ENCODE measurements at regions not wholly inside any gene's neighbourhood (a gene's known extent, or its start where the extent isn't known, plus 50 kb on each side); places are given as distances from the start of the nearest gene placed in this dataset.

GRCh38 chr14:100445436-100446088, 122.4 kb downstream of the SLC25A47 start:
- no peak overlapping the region for H3K4me3 ChIP-seq (ENCODE audit: low read depth, low read length)
- H3K4me1 ChIP-seq (ENCODE audit: control insufficient read depth, insufficient read depth, low read length): peaks cover 22% of the 10 kb centered on the region
- H3K27me3 ChIP-seq (ENCODE audit: control insufficient read depth, insufficient read depth, low read length): no peaks in the 10 kb centered on the region
- H3K36me3 ChIP-seq (ENCODE audit: control insufficient read depth, insufficient read depth, low read length): no peaks in the 10 kb centered on the region
- no peak overlapping the region for H3K9ac ChIP-seq (ENCODE audit: low read depth, low read length)
- H3K9me3 ChIP-seq (ENCODE audit: control insufficient read depth, insufficient read depth, low read length): no peaks in the 10 kb centered on the region

DNA sequence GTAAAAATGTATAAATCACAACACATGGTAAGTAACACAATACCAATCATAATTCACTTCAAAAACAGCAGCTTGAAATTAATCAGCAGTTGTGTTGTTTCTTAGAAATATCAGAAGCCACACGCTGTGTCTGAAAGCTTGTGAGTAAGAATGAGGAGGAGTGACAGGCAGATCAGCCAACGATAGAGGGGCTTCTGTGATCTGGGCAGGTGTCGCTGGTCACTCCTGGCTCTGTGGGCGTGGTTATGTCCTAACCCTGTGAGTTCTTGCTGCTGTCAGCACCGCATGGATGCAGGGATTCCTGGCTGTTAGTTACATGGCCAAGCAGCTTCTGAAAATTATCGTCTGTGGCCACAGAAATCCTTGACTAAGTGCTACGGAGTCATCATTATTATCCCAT, 123.4 kb downstream of the SLC25A47 start:
- Histone ChIP-seq H3K9me3 (ENCODE audit: control insufficient read depth, insufficient read depth, low read length) (no peaks in the 10 kb centered on the region), H3K4me1 (ENCODE audit: control insufficient read depth, insufficient read depth, low read length) (peaks cover 22% of the 10 kb centered on the region), H3K9ac (ENCODE audit: low read depth, low read length) (no peak overlapping the region), H3K36me3 (ENCODE audit: control insufficient read depth, insufficient read depth, low read length) (no peaks in the 10 kb centered on the region), H3K27me3 (ENCODE audit: control insufficient read depth, insufficient read depth, low read length) (no peaks in the 10 kb centered on the region), H3K4me3 (ENCODE audit: low read depth, low read length) (no peak overlapping the region)

DNA sequence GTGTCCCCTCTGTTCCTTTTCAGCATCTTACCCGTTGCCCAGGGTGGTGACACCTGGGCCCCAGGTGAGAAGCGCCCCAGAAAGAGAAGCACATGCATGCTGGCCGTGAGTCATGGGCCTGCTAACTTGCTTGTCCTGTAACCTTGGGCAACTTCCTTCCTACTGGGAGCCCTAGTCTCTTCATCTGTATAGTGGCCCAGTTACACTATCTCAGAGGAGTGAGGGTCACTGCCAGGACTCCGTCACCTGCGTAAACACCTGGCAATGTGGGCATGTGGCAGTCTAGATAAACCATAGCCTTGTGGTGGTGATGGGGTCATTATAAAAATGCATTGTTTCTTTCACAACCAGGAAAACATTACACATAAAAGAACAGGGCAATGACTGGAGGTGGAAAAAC, 125.2 kb downstream of the SLC25A47 start:
- Histone ChIP-seq H3K9me3 (ENCODE audit: control insufficient read depth, insufficient read depth, low read length) (no peaks in the 10 kb centered on the region), H3K36me3 (ENCODE audit: control insufficient read depth, insufficient read depth, low read length) (no peaks in the 10 kb centered on the region), H3K27me3 (ENCODE audit: control insufficient read depth, insufficient read depth, low read length) (no peaks in the 10 kb centered on the region), H3K9ac (ENCODE audit: low read depth, low read length) (no peak overlapping the region), H3K4me1 (ENCODE audit: control insufficient read depth, insufficient read depth, low read length) (peaks cover 22% of the 10 kb centered on the region), H3K4me3 (ENCODE audit: low read depth, low read length) (no peak overlapping the region)

- Histone ChIP-seq H3K4me1 (ENCODE audit: control insufficient read depth, insufficient read depth, low read length) (peaks cover 26% of the 10 kb centered on the region), H3K4me3 (ENCODE audit: low read depth, low read length) (no peak overlapping the region), H3K9ac (ENCODE audit: low read depth, low read length) (no peak overlapping the region), H3K27me3 (ENCODE audit: control insufficient read depth, insufficient read depth, low read length) (no peaks in the 10 kb centered on the region), H3K9me3 (ENCODE audit: control insufficient read depth, insufficient read depth, low read length) (no peaks in the 10 kb centered on the region), H3K36me3 (ENCODE audit: control insufficient read depth, insufficient read depth, low read length) (no peaks in the 10 kb centered on the region)
Observed at GRCh38 chr14:100449225-100449987, 126.3 kb downstream of the SLC25A47 start.

DNA sequence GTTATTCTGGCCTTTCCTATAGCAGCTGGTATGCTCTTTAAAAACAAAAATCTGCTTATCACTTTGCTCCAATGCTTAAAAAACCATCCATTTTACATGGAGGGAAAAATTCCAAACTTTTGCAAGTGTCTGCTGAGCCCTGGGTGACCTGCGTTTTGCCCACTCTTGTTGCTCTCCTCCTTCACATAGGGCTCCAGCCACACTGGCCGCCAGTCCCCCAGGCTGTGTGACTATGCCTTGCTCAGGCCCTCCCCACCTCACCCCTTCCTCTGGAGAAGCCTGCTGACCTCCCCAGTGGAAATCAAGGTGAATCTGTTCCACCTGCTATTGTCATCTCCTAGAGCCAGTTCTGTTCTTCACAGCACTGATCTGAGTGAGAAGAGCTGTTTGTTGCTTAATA, 126.9 kb downstream of the SLC25A47 start:
- H3K9me3 ChIP-seq (ENCODE audit: control insufficient read depth, insufficient read depth, low read length): no peaks in the 10 kb centered on the region
- no peaks in the 10 kb centered on the region for H3K36me3 ChIP-seq (ENCODE audit: control insufficient read depth, insufficient read depth, low read length)

GRCh38 chr14:100450736-100451135, 127.6 kb downstream of the SLC25A47 start:
- H3K27me3 ChIP-seq (ENCODE audit: control insufficient read depth, insufficient read depth, low read length): no peaks in the 10 kb centered on the region
- H3K4me3 ChIP-seq (ENCODE audit: low read depth, low read length): no peak overlapping the region
- no peaks in the 10 kb centered on the region for H3K9me3 ChIP-seq (ENCODE audit: control insufficient read depth, insufficient read depth, low read length)
- no peak overlapping the region for H3K9ac ChIP-seq (ENCODE audit: low read depth, low read length)
- no peaks in the 10 kb centered on the region for H3K36me3 ChIP-seq (ENCODE audit: control insufficient read depth, insufficient read depth, low read length)
- H3K4me1 ChIP-seq (ENCODE audit: control insufficient read depth, insufficient read depth, low read length): peaks cover 27% of the 10 kb centered on the region

More for the DNA sequence above, 126.9 kb downstream of the SLC25A47 start:
- H3K4me1 ChIP-seq (ENCODE audit: control insufficient read depth, insufficient read depth, low read length): peaks cover 27% of the 10 kb centered on the region
- no peaks in the 10 kb centered on the region for H3K27me3 ChIP-seq (ENCODE audit: control insufficient read depth, insufficient read depth, low read length)
- no peak overlapping the region for H3K4me3 ChIP-seq (ENCODE audit: low read depth, low read length)
- no peak overlapping the region for H3K9ac ChIP-seq (ENCODE audit: low read depth, low read length)

DNA sequence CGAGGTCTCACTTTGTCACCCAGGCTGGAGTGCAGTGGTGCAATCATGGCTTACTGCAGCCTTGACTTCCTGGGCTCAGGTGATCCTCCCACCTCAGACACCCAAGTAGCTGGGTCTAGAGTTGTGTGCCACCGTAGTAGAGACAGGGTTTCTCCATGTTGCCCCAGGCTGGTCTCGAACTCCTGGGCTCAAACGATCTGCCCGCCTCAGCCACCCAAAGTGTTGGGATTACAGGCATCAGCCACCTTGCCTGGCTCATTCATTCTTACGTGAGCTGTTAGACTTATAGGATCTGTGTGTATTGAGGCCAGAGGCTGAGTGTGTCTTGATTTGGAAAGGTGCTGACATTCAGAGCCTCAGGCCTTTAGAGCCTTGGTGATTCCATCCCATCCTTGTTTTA, 128.1 kb downstream of the SLC25A47 start:
- H3K27me3 ChIP-seq (ENCODE audit: control insufficient read depth, insufficient read depth, low read length): no peaks in the 10 kb centered on the region
- H3K4me3 ChIP-seq (ENCODE audit: low read depth, low read length): no peak overlapping the region
- H3K9me3 ChIP-seq (ENCODE audit: control insufficient read depth, insufficient read depth, low read length): no peaks in the 10 kb centered on the region
- H3K36me3 ChIP-seq (ENCODE audit: control insufficient read depth, insufficient read depth, low read length): no peaks in the 10 kb centered on the region
- H3K9ac ChIP-seq (ENCODE audit: low read depth, low read length): no peak overlapping the region
- peaks cover 27% of the 10 kb centered on the region for H3K4me1 ChIP-seq (ENCODE audit: control insufficient read depth, insufficient read depth, low read length)

DNA sequence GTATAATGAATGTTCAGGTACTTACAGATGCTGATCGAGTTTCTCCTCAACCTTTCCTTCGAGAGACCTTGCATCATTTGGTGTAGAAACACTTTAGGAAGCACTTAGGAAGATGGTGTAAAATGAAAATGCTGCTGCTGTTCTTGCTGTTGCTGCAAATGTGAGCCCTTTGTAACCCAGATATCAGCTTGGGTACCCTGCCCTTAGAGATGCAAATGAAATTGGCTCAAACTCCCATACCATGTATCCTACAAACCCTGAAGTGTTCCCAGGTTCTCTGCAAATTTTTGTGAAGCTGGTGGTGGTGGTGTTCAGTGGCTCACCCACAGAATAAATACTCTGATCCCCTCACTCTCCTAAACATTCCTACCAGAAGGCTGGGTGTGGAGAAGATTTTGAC, 130.8 kb downstream of the SLC25A47 start:
- Histone ChIP-seq H3K9ac (ENCODE audit: low read depth, low read length) (no peak overlapping the region), H3K36me3 (ENCODE audit: control insufficient read depth, insufficient read depth, low read length) (no peaks in the 10 kb centered on the region), H3K4me3 (ENCODE audit: low read depth, low read length) (no peak overlapping the region), H3K9me3 (ENCODE audit: control insufficient read depth, insufficient read depth, low read length) (no peaks in the 10 kb centered on the region), H3K4me1 (ENCODE audit: control insufficient read depth, insufficient read depth, low read length) (peaks cover 18% of the 10 kb centered on the region), H3K27me3 (ENCODE audit: control insufficient read depth, insufficient read depth, low read length) (no peaks in the 10 kb centered on the region)

DNA sequence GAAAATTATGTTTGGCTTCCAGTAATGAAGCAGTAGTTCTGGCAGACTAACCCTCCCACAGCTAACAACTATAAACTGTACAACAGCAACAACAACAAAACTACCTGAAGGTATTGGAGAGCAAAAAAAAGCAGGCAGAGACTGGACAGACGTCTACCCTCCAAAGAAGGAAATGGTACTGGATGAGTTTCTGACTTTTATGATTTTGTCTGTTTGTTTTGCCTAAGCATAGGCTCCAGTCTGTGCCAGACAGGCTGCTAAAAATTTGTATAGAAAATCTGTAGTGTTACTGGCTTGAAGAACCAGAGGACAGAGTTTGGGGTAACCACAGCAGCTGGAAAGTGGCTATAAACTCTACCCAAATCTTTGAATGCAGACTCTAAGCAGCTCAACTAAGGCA, 131.3 kb downstream of the SLC25A47 start:
- Histone ChIP-seq H3K27me3 (ENCODE audit: control insufficient read depth, insufficient read depth, low read length) (no peaks in the 10 kb centered on the region), H3K4me1 (ENCODE audit: control insufficient read depth, insufficient read depth, low read length) (peaks cover 18% of the 10 kb centered on the region), H3K9ac (ENCODE audit: low read depth, low read length) (no peak overlapping the region), H3K36me3 (ENCODE audit: control insufficient read depth, insufficient read depth, low read length) (no peaks in the 10 kb centered on the region), H3K4me3 (ENCODE audit: low read depth, low read length) (no peak overlapping the region), H3K9me3 (ENCODE audit: control insufficient read depth, insufficient read depth, low read length) (no peaks in the 10 kb centered on the region)

DNA sequence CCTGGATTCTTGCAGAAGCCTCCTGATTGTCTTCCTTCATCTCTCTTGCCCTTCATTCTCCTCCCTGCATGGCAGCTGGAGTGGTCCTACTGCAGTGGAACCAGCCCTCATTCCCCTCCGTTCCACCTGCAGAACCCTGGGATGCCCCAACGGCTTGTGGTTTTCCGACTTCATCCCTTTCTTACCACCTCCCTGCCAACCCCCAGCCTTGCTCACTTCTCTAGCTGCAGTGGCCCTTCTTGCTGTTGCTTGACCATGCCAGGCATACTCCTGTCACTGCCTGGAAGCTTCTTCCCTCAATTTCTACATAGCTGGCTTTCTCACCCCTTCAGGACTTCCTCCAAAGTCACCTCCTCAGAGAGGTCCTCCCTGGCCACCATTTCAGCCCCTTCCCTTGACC, 123.3 kb downstream of the BEGAIN start:
- no peak overlapping the region for H3K4me3 ChIP-seq (ENCODE audit: low read depth, low read length)
- no peaks in the 10 kb centered on the region for H3K9me3 ChIP-seq (ENCODE audit: control insufficient read depth, insufficient read depth, low read length)
- no peak overlapping the region for H3K9ac ChIP-seq (ENCODE audit: low read depth, low read length)
- peaks cover 10% of the 10 kb centered on the region for H3K4me1 ChIP-seq (ENCODE audit: control insufficient read depth, insufficient read depth, low read length)
- no peaks in the 10 kb centered on the region for H3K27me3 ChIP-seq (ENCODE audit: control insufficient read depth, insufficient read depth, low read length)
- no peaks in the 10 kb centered on the region for H3K36me3 ChIP-seq (ENCODE audit: control insufficient read depth, insufficient read depth, low read length)

GRCh38 chr14:100466111-100466856, 120.9 kb downstream of the BEGAIN start:
- H3K27me3 ChIP-seq (ENCODE audit: control insufficient read depth, insufficient read depth, low read length): no peaks in the 10 kb centered on the region
- no peaks in the 10 kb centered on the region for H3K36me3 ChIP-seq (ENCODE audit: control insufficient read depth, insufficient read depth, low read length)

More at GRCh38 chr14:100466111-100466856, 120.9 kb downstream of the BEGAIN start:
- Histone ChIP-seq H3K4me1 (ENCODE audit: control insufficient read depth, insufficient read depth, low read length) (peaks cover 10% of the 10 kb centered on the region), H3K9ac (ENCODE audit: low read depth, low read length) (no peak overlapping the region), H3K9me3 (ENCODE audit: control insufficient read depth, insufficient read depth, low read length) (no peaks in the 10 kb centered on the region), H3K4me3 (ENCODE audit: low read depth, low read length) (no peak overlapping the region)

Data from iPS-15b (cell line).